ENCODE measurements at regions not wholly inside any gene's neighbourhood (a gene's known extent, or its start where the extent isn't known, plus 50 kb on each side); places are given as distances from the start of the nearest gene placed in this dataset.
"Not testable (repeated sequence)": the region's sequence is repeated elsewhere in the genome, so short reads cannot be mapped to it uniquely, and the experiment has no call there.

- TF ChIP-seq POLR2A (IDR thresholded peaks at IDR 0.05) = no peak
- Histone ChIP-seq H3K27me3 (no peaks in the 10 kb centered on the region), H3K4me1 (no peaks in the 10 kb centered on the region), H3K36me3 (no peaks in the 10 kb centered on the region), H3K4me3 (no peak overlapping the region), H3K27ac (no peak overlapping the region), H3K9me3 (peaks cover 17 to 29% of the 10 kb centered on the region in 2 donors)
- intact Hi-C loops (cut with DNase I; ENCODE audit: low total_unique reads) = no loop called here
- no peak for DNase-seq (ENCODE audit: low spot score in 2 of 2)
These were observed 79.3 kb upstream of the ETV3 start for GRCh38 chr1:157217486-157217885.

GRCh38 chr1:157213836-157214235 is 75.6 kb upstream of the ETV3 start:
- Histone ChIP-seq H3K27ac (no peak overlapping the region), H3K36me3 (no peaks in the 10 kb centered on the region), H3K9me3 (peaks cover 17 to 43% of the 10 kb centered on the region in 2 donors), H3K4me3 (no peak overlapping the region), H3K27me3 (no peaks in the 10 kb centered on the region), H3K4me1 (no peaks in the 10 kb centered on the region)
- no peak for TF ChIP-seq POLR2A (IDR thresholded peaks at IDR 0.05)
- TF ChIP-seq CTCF (IDR thresholded peaks at IDR 0.05) = no peak
- TF ChIP-seq POLR2AphosphoS5 (IDR thresholded peaks at IDR 0.05) = no peak
- intact Hi-C loops (cut with DNase I; ENCODE audit: low total_unique reads) = no loop called here
- no peak for DNase-seq (ENCODE audit: low spot score in 2 of 2)

- no peaks in the 10 kb centered on the region for H3K4me1 ChIP-seq
- H3K27me3 ChIP-seq = peaks cover 0 to 5% of the 10 kb centered on the region in 2 donors
- intact Hi-C loops (cut with DNase I; ENCODE audit: low total_unique reads) = no loop called here
- peaks cover 13 to 34% of the 10 kb centered on the region in 2 donors for H3K9me3 ChIP-seq
- H3K36me3 ChIP-seq = no peaks in the 10 kb centered on the region
- TF ChIP-seq CTCF (IDR thresholded peaks at IDR 0.05) (no peak), POLR2A (IDR thresholded peaks at IDR 0.05) (no peak), POLR2AphosphoS5 (IDR thresholded peaks at IDR 0.05) (no peak)
- no peak overlapping the region for H3K27ac ChIP-seq
- no peak for DNase-seq (ENCODE audit: low spot score in 2 of 2)
- H3K4me3 ChIP-seq = no peak overlapping the region
These were observed 71.3 kb upstream of the ETV3 start for GRCh38 chr1:157209514-157209913.

GRCh38 chr1:157205982-157206381 is 67.8 kb upstream of the ETV3 start:
- H3K4me1 ChIP-seq; H3K36me3 ChIP-seq; H3K27me3 ChIP-seq; H3K27ac ChIP-seq; DNase-seq (ENCODE audit: low spot score in 2 of 2); intact Hi-C loops (cut with DNase I; ENCODE audit: low total_unique reads); H3K4me3 ChIP-seq; H3K9me3 ChIP-seq: not testable (repeated sequence)

GRCh38 chr1:157203166-157203565 is 65.0 kb upstream of the ETV3 start:
- Histone ChIP-seq H3K36me3 (no peaks in the 10 kb centered on the region), H3K4me3 (no peak overlapping the region), H3K9me3 (no peaks in the 10 kb centered on the region), H3K27me3 (peaks cover 0 to 8% of the 10 kb centered on the region in 2 donors), H3K27ac (no peak overlapping the region), H3K4me1 (no peaks in the 10 kb centered on the region)
- no peak for TF ChIP-seq CTCF (IDR thresholded peaks at IDR 0.05)
- no peak for TF ChIP-seq POLR2AphosphoS5 (IDR thresholded peaks at IDR 0.05)
- no peak for TF ChIP-seq POLR2A (IDR thresholded peaks at IDR 0.05)
- intact Hi-C loops (cut with DNase I; ENCODE audit: low total_unique reads) = no loop called here
- DNase-seq (ENCODE audit: low spot score in 2 of 2) = no peak

GRCh38 chr1:157202331-157202730 is 64.1 kb upstream of the ETV3 start:
- no peak for DNase-seq (ENCODE audit: low spot score in 2 of 2)
- no peak overlapping the region for H3K27ac ChIP-seq
- H3K4me1 ChIP-seq = no peaks in the 10 kb centered on the region
- H3K27me3 ChIP-seq = peaks cover 0 to 8% of the 10 kb centered on the region in 2 donors
- no peak overlapping the region for H3K4me3 ChIP-seq
- TF ChIP-seq POLR2AphosphoS5 (IDR thresholded peaks at IDR 0.05) (no peak), CTCF (IDR thresholded peaks at IDR 0.05) (no peak), POLR2A (IDR thresholded peaks at IDR 0.05) (no peak)
- H3K9me3 ChIP-seq = no peaks in the 10 kb centered on the region
- intact Hi-C loops (cut with DNase I; ENCODE audit: low total_unique reads) = no loop called here
- no peaks in the 10 kb centered on the region for H3K36me3 ChIP-seq

All from breast epithelium (tissue), 4 donors.